Epithelial cell of proximal tubule (primary cell): ENCODE measurements at regions not wholly inside any gene's neighbourhood (a gene's known extent, or its start where the extent isn't known, plus 50 kb on each side); places are given as distances from the start of the nearest gene placed in this dataset.
A peak's percentile ranks its signal among the peaks of the same experiment; 100 is the strongest.

ENCODE experiments used
- DNase-seq: peaks from one replicate; pipeline ENCODE4 v3.0.0-alpha.2; 2011; ENCODE audit warnings: low read depth
- H3K4me3 ChIP-seq: 2 replicates; pipeline ENCODE4 v1.5.1; 2011; ENCODE audit warnings: low read depth, mild to moderate bottlenecking, low read length
- TF ChIP-seq, protein P1 (sequence below): conservative IDR thresholded peaks from 2 replicates; pipeline ENCODE4 v1.5.1; 2012; ENCODE audit warnings: low read depth, mild to moderate bottlenecking, low read length

- DNase-seq = no peak
- no peak overlapping the region for H3K4me3 ChIP-seq
- TF ChIP-seq, protein P1, sequence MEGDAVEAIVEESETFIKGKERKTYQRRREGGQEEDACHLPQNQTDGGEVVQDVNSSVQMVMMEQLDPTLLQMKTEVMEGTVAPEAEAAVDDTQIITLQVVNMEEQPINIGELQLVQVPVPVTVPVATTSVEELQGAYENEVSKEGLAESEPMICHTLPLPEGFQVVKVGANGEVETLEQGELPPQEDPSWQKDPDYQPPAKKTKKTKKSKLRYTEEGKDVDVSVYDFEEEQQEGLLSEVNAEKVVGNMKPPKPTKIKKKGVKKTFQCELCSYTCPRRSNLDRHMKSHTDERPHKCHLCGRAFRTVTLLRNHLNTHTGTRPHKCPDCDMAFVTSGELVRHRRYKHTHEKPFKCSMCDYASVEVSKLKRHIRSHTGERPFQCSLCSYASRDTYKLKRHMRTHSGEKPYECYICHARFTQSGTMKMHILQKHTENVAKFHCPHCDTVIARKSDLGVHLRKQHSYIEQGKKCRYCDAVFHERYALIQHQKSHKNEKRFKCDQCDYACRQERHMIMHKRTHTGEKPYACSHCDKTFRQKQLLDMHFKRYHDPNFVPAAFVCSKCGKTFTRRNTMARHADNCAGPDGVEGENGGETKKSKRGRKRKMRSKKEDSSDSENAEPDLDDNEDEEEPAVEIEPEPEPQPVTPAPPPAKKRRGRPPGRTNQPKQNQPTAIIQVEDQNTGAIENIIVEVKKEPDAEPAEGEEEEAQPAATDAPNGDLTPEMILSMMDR = no peak
Measured at GRCh38 chr1:14390816-14391215, 207.7 kb upstream of the KAZN start.

DNA sequence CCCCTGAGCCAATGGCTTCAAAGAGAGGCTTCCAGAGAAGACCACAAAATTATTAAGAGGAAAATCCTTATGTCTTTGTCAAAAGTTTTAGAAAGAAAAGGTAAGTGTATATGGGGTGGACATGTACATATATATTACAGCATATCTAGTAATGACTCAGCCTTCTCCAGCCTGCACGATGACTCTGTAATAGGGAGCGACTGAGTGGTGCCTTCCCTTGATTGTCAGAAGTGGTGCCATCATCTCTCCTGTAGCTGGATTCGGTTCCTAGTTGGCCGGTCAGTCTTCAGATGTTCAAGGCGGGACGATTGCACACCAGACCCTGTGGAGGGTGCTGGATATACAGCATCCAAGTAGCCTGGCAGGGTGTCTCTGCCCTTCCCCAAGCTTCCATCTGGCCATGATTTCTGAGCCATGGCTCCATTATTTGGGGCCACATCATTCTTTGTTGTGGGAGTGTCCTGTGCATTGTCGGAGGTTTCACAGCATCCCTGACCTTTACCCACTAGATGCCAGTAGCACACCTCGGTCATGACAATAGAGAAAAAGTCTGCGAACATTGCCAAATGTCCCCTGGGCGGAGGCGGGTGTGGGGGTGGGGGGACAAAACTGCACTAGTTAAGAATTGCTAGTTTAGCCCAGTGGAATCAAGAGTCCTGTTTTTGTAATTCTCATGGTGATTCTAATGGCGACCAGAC is 206.2 kb upstream of the KAZN start:
- no peak for DNase-seq
- TF ChIP-seq, protein P1 = peak; percentile 34
- no peak overlapping the region for H3K4me3 ChIP-seq

DNA sequence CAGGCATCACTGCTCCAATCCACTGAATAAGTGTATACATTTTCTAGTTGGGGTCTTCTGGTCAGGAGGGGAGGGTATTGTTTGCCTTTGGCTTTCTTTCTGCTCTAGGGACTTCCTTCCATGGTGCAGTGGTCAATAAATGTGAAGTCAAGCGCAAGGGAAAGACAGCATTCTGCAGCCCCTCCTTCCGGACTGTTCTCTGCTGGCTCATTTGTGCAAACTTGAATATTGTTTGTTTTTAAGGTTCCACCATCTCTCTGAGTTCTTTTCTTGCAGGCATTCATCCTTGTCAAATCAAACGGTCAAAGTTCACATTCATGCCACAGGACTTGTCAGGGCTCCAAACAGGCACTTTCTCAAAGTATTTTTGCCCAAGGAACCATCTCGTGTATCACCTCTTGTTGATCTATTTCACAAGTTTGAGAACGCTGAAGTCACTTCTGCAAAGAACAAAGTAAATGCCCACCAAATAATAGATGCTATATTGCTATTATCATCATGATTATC is 205.6 kb upstream of the KAZN start:
- DNase-seq = peak; percentile 54
- H3K4me3 ChIP-seq = no peak overlapping the region
- TF ChIP-seq, protein P1 = no peak

DNA sequence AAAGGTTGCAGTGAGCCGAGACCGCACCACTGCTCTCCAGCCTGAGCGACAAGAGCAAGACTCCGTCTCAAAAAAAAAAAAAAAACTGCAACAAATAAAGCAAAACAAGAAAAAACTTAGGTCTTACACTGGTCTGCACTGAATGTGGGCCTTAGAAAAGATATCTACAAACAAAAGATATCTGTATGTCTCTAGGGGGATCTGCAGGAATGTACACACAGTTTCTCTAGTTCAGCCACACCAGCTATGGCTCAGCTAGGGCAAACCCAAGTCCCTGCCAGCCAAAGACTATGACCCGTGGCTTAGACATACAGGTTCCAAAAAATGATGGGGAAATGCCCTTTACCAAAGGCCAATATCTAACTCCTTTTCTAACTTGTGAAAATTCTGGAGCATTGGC is 202.4 kb upstream of the KAZN start:
- H3K4me3 ChIP-seq = no peak overlapping the region
- TF ChIP-seq, protein P1 = no peak
- no peak for DNase-seq

GRCh38 chr1:14403961-14404645 is 194.4 kb upstream of the KAZN start:
- TF ChIP-seq, protein P1 = no peak
- H3K4me3 ChIP-seq = no peak overlapping the region

DNA sequence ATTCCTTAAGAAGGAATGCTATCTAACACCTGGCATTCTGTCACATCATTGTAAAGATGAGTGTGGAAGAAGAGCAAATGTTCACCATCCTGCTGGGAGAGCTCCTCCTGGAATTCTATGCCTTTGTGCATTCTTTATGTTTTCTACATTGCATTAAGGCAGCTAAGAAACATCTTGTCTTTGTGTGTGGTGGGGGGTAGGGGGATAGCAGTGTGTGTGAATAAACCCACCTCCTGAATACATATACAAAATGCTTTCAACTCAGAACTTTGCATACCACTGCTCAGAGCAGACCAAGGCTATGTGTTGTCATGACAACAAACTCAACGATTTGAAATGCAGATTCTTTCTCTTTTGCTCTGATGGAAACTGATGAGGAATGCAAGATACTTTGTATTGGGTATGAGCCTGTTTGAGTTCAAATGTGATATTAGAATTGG is 193.6 kb upstream of the KAZN start:
- DNase-seq = no peak
- no peak overlapping the region for H3K4me3 ChIP-seq
- TF ChIP-seq, protein P1 = no peak

More at GRCh38 chr1:14403961-14404645, 194.4 kb upstream of the KAZN start:
- DNase-seq = no peak
